K562 (cell line): ENCODE measurements at regions not wholly inside any gene's neighbourhood (a gene's known extent, or its start where the extent isn't known, plus 50 kb on each side); places are given as distances from the start of the nearest gene placed in this dataset.

Experiments
- ATAC-seq: fragments of 200-7000 bp; cut with Tn5 transposase; 3 replicates; pipeline ENCODE4 v1.9.1; 2020; ENCODE audit warnings: moderate library complexity
- BruUV-seq: library from RNA; stranded (reverse); fragments of 400-500 nt; replicated peaks from 2 replicates; lab custom pipeline; 2021; lab: Mats Ljungman, UMichigan
- CTCF ChIA-PET: fragments of 300-600 bp; formaldehyde crosslinking; extraction: SDS; loops from one replicate; lab custom pipeline; 2021; ENCODE audit warnings: low intra/inter-chr PET ratio; lab: Yijun Ruan, JAX
- POLR2A ChIA-PET: fragments of 300-600, 350-650 bp; sonication (Branson Sonifier 250); formaldehyde crosslinking; extraction: SDS; loops from one replicate; lab custom pipeline; 2021; ENCODE audit warnings: antibody characterized with exemption, inconsistent platforms; lab: Yijun Ruan, JAX
- DNase-seq, 4 experiments: peaks; one replicate each; pipeline versions ENCODE4 v3.0.0 to v3.0.0-alpha.2; 2011 to 2018; ENCODE audit warnings: low spot score in 3 of 4, mixed read lengths in 3 of 4; ENCODE audit errors: extremely low read depth in 1 of 4
- FAIRE-seq: peaks from 2 replicates; lab custom pipeline; 2011; peaks lifted over from hg19 to GRCh38; lab: Jason Lieb, UNC
- H2AFZ ChIP-seq: 2 replicates; pipeline ENCODE4 v1.6.0; 2011; ENCODE audit warnings: low read depth, low read length, control low read depth, inconsistent platforms
- H3K27ac ChIP-seq: fragments of 200-600 bp; 3 replicates; pipeline ENCODE4 v1.8.0; 2011; ENCODE audit warnings: low read depth, mild to moderate bottlenecking, control low read depth, inconsistent platforms, low read length, moderate library complexity, mixed read lengths; ENCODE audit errors: extremely low read depth
- H3K27me3 ChIP-seq, 2 experiments: fragments of 300-600 bp in 1 of 2; 2 replicates in 1 of 2; 3 replicates in 1 of 2; pipeline versions ENCODE4 v1.6.0 to v1.8.0; 2011; ENCODE audit warnings: inconsistent platforms in 2 of 2, low read length in 2 of 2, mild to moderate bottlenecking in 1 of 2, mixed read lengths in 1 of 2, moderate library complexity in 1 of 2; ENCODE audit not compliant: control insufficient read depth in 2 of 2, insufficient read depth in 2 of 2
- H3K36me3 ChIP-seq: fragments of 300-600 bp; 3 replicates; pipeline ENCODE4 v1.8.0; 2011; ENCODE audit warnings: mild to moderate bottlenecking, low read length, inconsistent platforms; ENCODE audit not compliant: control insufficient read depth, insufficient read depth
- H3K4me1 ChIP-seq, 2 experiments: fragments of 200-600 bp in 1 of 2; replicated peaks in 1 of 2; 2 replicates in 1 of 2; 3 replicates in 1 of 2; pipeline versions ENCODE4 v1.5.1 to v1.8.0; 2011; ENCODE audit warnings: inconsistent platforms in 2 of 2, low read length in 2 of 2, mild to moderate bottlenecking in 1 of 2, mixed read lengths in 1 of 2, moderate library complexity in 1 of 2; ENCODE audit not compliant: control insufficient read depth in 2 of 2, insufficient read depth in 2 of 2
- H3K4me2 ChIP-seq: 2 replicates; pipeline ENCODE4 v1.6.1; 2011; ENCODE audit warnings: low read length, control low read depth, inconsistent platforms, mixed read lengths; ENCODE audit not compliant: insufficient read depth
- H3K4me3 ChIP-seq: fragments of 200-600 bp; sonication (generic), shearing (Covaris generic); 2 replicates; pipeline ENCODE4 v1.5.1; 2016; ENCODE audit warnings: control low read depth, inconsistent platforms
- H3K79me2 ChIP-seq: fragments of 200-600 bp; 3 replicates; pipeline ENCODE4 v1.8.0; 2011; ENCODE audit warnings: low read length, inconsistent platforms; ENCODE audit not compliant: control insufficient read depth, insufficient read depth
- H3K9ac ChIP-seq, 2 experiments: 2 replicates each; pipeline versions ENCODE4 v1.6.0 to v1.6.1; 2011; ENCODE audit warnings: low read depth in 2 of 2, low read length in 2 of 2, control low read depth in 1 of 2, inconsistent platforms in 1 of 2, mild to moderate bottlenecking in 1 of 2, mixed read lengths in 1 of 2; ENCODE audit not compliant: insufficient read depth in 1 of 2
- H3K9me1 ChIP-seq: one replicate; pipeline ENCODE4 v1.6.0; 2011; ENCODE audit warnings: inconsistent platforms, mild to moderate bottlenecking, low read length, moderate library complexity; ENCODE audit not compliant: control insufficient read depth, insufficient read depth
- H3K9me3 ChIP-seq: replicated peaks from 2 replicates; pipeline ENCODE4 v1.5.1; 2011; ENCODE audit warnings: low read depth, low read length, inconsistent platforms; ENCODE audit not compliant: control insufficient read depth, insufficient read depth
- H4K20me1 ChIP-seq: replicated peaks from 2 replicates; pipeline ENCODE4 v1.6.1; 2011; ENCODE audit warnings: low read length, inconsistent platforms, mixed read lengths; ENCODE audit not compliant: control insufficient read depth, insufficient read depth
- BCL6 ChIP-seq: fragments of 250-450 bp; sonication (Bioruptor Pico); IDR thresholded peaks from 2 replicates; pipeline ENCODE4 v1.4.0; 2020
- CBFB ChIP-seq: sonication (generic); formaldehyde crosslinking; IDR thresholded peaks from 2 replicates; pipeline ENCODE4 v1.4.0; 2020; ENCODE audit warnings: mild to moderate bottlenecking, missing genetic modification reagents
- DPF2 ChIP-seq: fragments of 450-650 bp; IDR thresholded peaks from 2 replicates; pipeline ENCODE4 v1.6.1; 2016
- HDGF ChIP-seq: fragments of 450-650 bp; IDR thresholded peaks from 2 replicates; pipeline ENCODE4 v1.6.1; 2016
- HOXB6 ChIP-seq: fragments of 250-450 bp; sonication (Bioruptor Pico); IDR thresholded peaks from 2 replicates; pipeline ENCODE4 v1.5.1; 2022; ENCODE audit warnings: mild to moderate bottlenecking, borderline replicate concordance
- KDM5B ChIP-seq: fragments of 200-600 bp; sonication (generic); IDR thresholded peaks from 2 replicates; pipeline ENCODE4 v1.6.1; 2012; ENCODE audit warnings: low read depth, mild to moderate bottlenecking, moderate library complexity, low read length, control low read depth, inconsistent platforms; ENCODE audit not compliant: insufficient replicate concordance
- PML ChIP-seq: IDR thresholded peaks from 2 replicates; pipeline ENCODE4 v1.6.1; 2012; ENCODE audit warnings: low read length, inconsistent platforms
- RFX5 ChIP-seq: IDR thresholded peaks from 2 replicates; pipeline ENCODE4 v1.6.1; 2011; ENCODE audit warnings: low read depth, mild to moderate bottlenecking, improper control_type of control experiment, low read length
- ZMIZ1 ChIP-seq, 2 experiments: fragments of 150-350 bp in 1 of 2; IDR thresholded peaks; 2 replicates each; pipeline ENCODE4 v1.6.1; 2012 to 2016; ENCODE audit warnings: low read depth in 2 of 2, low read length in 2 of 2, mild to moderate bottlenecking in 1 of 2, moderate library complexity in 1 of 2
- ZNF277 ChIP-seq: fragments of 250-450 bp; sonication (Bioruptor Pico); IDR thresholded peaks from 2 replicates; pipeline ENCODE4 v1.8.0; 2022; ENCODE audit warnings: inconsistent platforms, mild to moderate bottlenecking, moderate library complexity, borderline replicate concordance
- ZNF589 ChIP-seq: fragments of 200-800 bp; sonication (Bioruptor generic); IDR thresholded peaks from 2 replicates; pipeline ENCODE4 v1.6.1; 2016; ENCODE audit warnings: low read depth, missing genetic modification characterization, missing compliant biosample characterization
- WGBS: fragments of 100-300 bp; shearing (Covaris generic); methylation state at CpG from one replicate; pipeline ENCODE4 v1.1.6; 2016; ENCODE audit warnings: low coverage, mixed read lengths; ENCODE audit not compliant: insufficient coverage; ENCODE audit errors: missing lambda C conversion rate; 5-methylcytosine and 5-hydroxymethylcytosine counted together
- in situ Hi-C: fragments of 300-500 bp; cut with MboI; formaldehyde crosslinking; loops from 4 replicates; pipeline ENCODE4 v1.15.0; 2018; ENCODE audit warnings: inconsistent platforms, mixed read lengths
- intact Hi-C: fragments of 100-400 bp; cut with micrococcal nuclease; formaldehyde crosslinking; loops from 2 replicates; pipeline ENCODE4 v1.14.2; 2022
- TF ChIP-seq, protein P1 (sequence below): IDR thresholded peaks from 2 replicates; pipeline ENCODE4 v1.6.1; 2014; ENCODE audit warnings: antibody characterized with exemption

DNA sequence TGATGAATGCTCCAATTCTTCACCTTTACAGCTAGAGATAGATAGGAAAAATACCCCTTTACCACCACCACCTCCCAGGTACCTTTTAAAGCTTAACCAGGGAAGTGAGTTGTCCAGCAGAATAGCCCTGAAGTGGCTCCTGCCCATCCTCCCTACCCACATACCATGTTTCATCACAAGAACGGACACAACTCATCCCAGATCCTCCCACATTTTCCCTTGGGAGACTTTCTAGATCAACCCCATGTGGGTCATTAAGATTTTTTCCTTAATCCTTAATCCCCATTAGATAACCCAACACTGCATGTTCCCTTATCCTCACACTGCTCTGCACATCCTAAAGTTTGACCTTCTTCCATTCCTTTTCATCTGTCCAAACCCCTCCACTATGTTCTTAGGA lies 69.3 kb downstream of the CHST2 start:
- Histone ChIP-seq H4K20me1 (no peaks in the 10 kb centered on the region), H3K9me3 (no peaks in the 10 kb centered on the region), H3K4me3 (no peak overlapping the region), H3K9ac (no peak overlapping the region), H2AFZ (no peak overlapping the region), H3K79me2 (no peaks in the 10 kb centered on the region), H3K4me1 (peaks cover 2 to 34% of the 10 kb centered on the region in 2 experiments; a peak in 4 of 5 replicates), H3K4me2 (no peak overlapping the region), H3K9me1 (no peaks in the 10 kb centered on the region), H3K27me3 (no peaks in the 10 kb centered on the region), H3K27ac (no peak overlapping the region), H3K36me3 (no peaks in the 10 kb centered on the region)
- no TSS peak for BruUV-seq
- in situ Hi-C loops (no loop called here), intact Hi-C loops (no loop called here)
- ChIA-PET POLR2A (interaction anchor here (0.7 to 1.0 kb wide), 2 partner anchors 14 to 25 kb away, joined by 3 read pairs; no protein-coding TSS in a partner anchor), CTCF (no interaction called here)
- 69% methylated on average over 1 of the region's 1 CpG for WGBS
- ATAC-seq = no peak
- no peak for TF ChIP-seq ZMIZ1 (IDR thresholded peaks at IDR 0.05; ENCODE audit: low read depth in 2 of 2, low read length in 2 of 2)
- TF ChIP-seq RFX5 = no peak
- TF ChIP-seq KDM5B = no peak
- TF ChIP-seq, protein P1, sequence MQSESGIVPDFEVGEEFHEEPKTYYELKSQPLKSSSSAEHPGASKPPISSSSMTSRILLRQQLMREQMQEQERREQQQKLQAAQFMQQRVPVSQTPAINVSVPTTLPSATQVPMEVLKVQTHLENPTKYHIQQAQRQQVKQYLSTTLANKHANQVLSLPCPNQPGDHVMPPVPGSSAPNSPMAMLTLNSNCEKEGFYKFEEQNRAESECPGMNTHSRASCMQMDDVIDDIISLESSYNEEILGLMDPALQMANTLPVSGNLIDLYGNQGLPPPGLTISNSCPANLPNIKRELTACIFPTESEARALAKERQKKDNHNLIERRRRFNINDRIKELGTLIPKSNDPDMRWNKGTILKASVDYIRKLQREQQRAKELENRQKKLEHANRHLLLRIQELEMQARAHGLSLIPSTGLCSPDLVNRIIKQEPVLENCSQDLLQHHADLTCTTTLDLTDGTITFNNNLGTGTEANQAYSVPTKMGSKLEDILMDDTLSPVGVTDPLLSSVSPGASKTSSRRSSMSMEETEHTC = no peak
- TF ChIP-seq ZNF589 = no peak
- TF ChIP-seq CBFB (CRISPR knock-in tag) = no peak
- no peak for TF ChIP-seq ZNF277 (CRISPR knock-in tag)
- no peak for TF ChIP-seq HOXB6 (CRISPR knock-in tag)
- TF ChIP-seq BCL6 (CRISPR knock-in tag) = no peak
- TF ChIP-seq DPF2 = no peak
- no peak for TF ChIP-seq HDGF
- no peak for TF ChIP-seq PML
- no peak for DNase-seq
- FAIRE-seq = no peak
